ENCODE measurements at regions not wholly inside any gene's neighbourhood (a gene's known extent, or its start where the extent isn't known, plus 50 kb on each side); places are given as distances from the start of the nearest gene placed in this dataset.

GRCh38 chr15:70501849-70502248 is 261.5 kb downstream of the UACA start:
- TF ChIP-seq, protein P1, sequence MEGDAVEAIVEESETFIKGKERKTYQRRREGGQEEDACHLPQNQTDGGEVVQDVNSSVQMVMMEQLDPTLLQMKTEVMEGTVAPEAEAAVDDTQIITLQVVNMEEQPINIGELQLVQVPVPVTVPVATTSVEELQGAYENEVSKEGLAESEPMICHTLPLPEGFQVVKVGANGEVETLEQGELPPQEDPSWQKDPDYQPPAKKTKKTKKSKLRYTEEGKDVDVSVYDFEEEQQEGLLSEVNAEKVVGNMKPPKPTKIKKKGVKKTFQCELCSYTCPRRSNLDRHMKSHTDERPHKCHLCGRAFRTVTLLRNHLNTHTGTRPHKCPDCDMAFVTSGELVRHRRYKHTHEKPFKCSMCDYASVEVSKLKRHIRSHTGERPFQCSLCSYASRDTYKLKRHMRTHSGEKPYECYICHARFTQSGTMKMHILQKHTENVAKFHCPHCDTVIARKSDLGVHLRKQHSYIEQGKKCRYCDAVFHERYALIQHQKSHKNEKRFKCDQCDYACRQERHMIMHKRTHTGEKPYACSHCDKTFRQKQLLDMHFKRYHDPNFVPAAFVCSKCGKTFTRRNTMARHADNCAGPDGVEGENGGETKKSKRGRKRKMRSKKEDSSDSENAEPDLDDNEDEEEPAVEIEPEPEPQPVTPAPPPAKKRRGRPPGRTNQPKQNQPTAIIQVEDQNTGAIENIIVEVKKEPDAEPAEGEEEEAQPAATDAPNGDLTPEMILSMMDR (conservative IDR thresholded peaks at IDR 0.05; ENCODE audit: low read depth, low read length) = no peak
- no peak for TF ChIP-seq EZH2 (IDR thresholded peaks at IDR 0.05; ENCODE audit: borderline replicate concordance, low read depth, low read length, poor library complexity, severe bottlenecking)

All from A673 (cell line).